Keratinocyte (primary cell): ENCODE measurements at regions not wholly inside any gene's neighbourhood (a gene's known extent, or its start where the extent isn't known, plus 50 kb on each side); places are given as distances from the start of the nearest gene placed in this dataset.

ENCODE experiments used
- DNase-seq: peaks from one replicate; pipeline ENCODE4 v3.0.0-alpha.2; 2011; ENCODE audit warnings: low read depth, missing footprints, low spot score
- FAIRE-seq: peaks from 2 replicates; lab custom pipeline; 2011; peaks lifted over from hg19 to GRCh38; lab: Jason Lieb, UNC
- H2AFZ ChIP-seq: 2 replicates; pipeline ENCODE4 v1.6.0; 2012; ENCODE audit warnings: low read length, control low read depth, inconsistent platforms; ENCODE audit not compliant: control insufficient read depth
- H3K27ac ChIP-seq: 2 replicates; pipeline ENCODE4 v1.5.1; 2011; ENCODE audit warnings: low read length; ENCODE audit not compliant: control insufficient read depth, insufficient read depth
- H3K27me3 ChIP-seq: 3 replicates; pipeline ENCODE4 v1.6.0; 2011; ENCODE audit warnings: low read length; ENCODE audit not compliant: control insufficient read depth, insufficient read depth; ENCODE audit errors: extremely low read depth
- H3K36me3 ChIP-seq, 2 experiments: 2 replicates in 1 of 2; 3 replicates in 1 of 2; pipeline ENCODE4 v1.5.1; 2011; ENCODE audit warnings: low read length in 2 of 2, mild to moderate bottlenecking in 1 of 2; ENCODE audit not compliant: control insufficient read depth in 2 of 2, insufficient read depth in 2 of 2; ENCODE audit errors: extremely low read depth in 1 of 2
- H3K4me1 ChIP-seq: 3 replicates; pipeline ENCODE4 v1.5.1; 2011; ENCODE audit warnings: low read length; ENCODE audit not compliant: control insufficient read depth, insufficient read depth; ENCODE audit errors: extremely low read depth
- H3K4me2 ChIP-seq: 3 replicates; pipeline ENCODE4 v1.6.0; 2011; ENCODE audit warnings: low read depth, low read length; ENCODE audit not compliant: control insufficient read depth, insufficient read depth; ENCODE audit errors: extremely low read depth
- H3K4me3 ChIP-seq, 3 experiments: fragments of 200-600 bp in 1 of 3; sonication (generic) in 1 of 3; 2 replicates in 2 of 3; 3 replicates in 1 of 3; pipeline ENCODE4 v1.5.1; 2011 to 2016; ENCODE audit warnings: low read length in 3 of 3, mild to moderate bottlenecking in 3 of 3, control low read depth in 2 of 3, inconsistent platforms in 1 of 3, low read depth in 1 of 3, mixed read lengths in 1 of 3, mixed run types in 1 of 3, moderate library complexity in 1 of 3; ENCODE audit not compliant: control insufficient read depth in 2 of 3, insufficient read depth in 2 of 3; ENCODE audit errors: extremely low read depth in 1 of 3
- H3K79me2 ChIP-seq: 2 replicates; pipeline ENCODE4 v1.6.0; 2012; ENCODE audit warnings: low read length; ENCODE audit not compliant: control insufficient read depth, insufficient read depth
- H3K9ac ChIP-seq: 3 replicates; pipeline ENCODE4 v1.6.0; 2011; ENCODE audit warnings: low read length; ENCODE audit not compliant: control insufficient read depth, insufficient read depth; ENCODE audit errors: extremely low read depth
- H3K9me1 ChIP-seq: 3 replicates; pipeline ENCODE4 v1.6.0; 2011; ENCODE audit warnings: low read length; ENCODE audit not compliant: control insufficient read depth, insufficient read depth; ENCODE audit errors: extremely low read depth
- H3K9me3 ChIP-seq: 2 replicates; pipeline ENCODE4 v1.5.1; 2012; ENCODE audit warnings: low read depth, low read length; ENCODE audit not compliant: control insufficient read depth
- H4K20me1 ChIP-seq: 3 replicates; pipeline ENCODE4 v1.6.0; 2011; ENCODE audit warnings: low read length; ENCODE audit not compliant: control insufficient read depth, insufficient read depth; ENCODE audit errors: extremely low read depth
- CTCF ChIP-seq, 3 experiments: IDR thresholded peaks in 1 of 3; conservative IDR thresholded peaks in 1 of 3; optimal IDR thresholded peaks in 1 of 3; 2 replicates in 2 of 3; 3 replicates in 1 of 3; pipeline versions ENCODE3 to v1.5.1; 2011; ENCODE audit warnings: low read length in 3 of 3, mild to moderate bottlenecking in 3 of 3, moderate library complexity in 2 of 3, control low read depth in 1 of 3, inconsistent platforms in 1 of 3; ENCODE audit not compliant: insufficient read depth in 2 of 3; ENCODE audit errors: extremely low read depth in 1 of 3
- EZH2 ChIP-seq: IDR thresholded peaks from one replicate; pipeline ENCODE4 v1.6.1; 2012; ENCODE audit warnings: inconsistent platforms, mild to moderate bottlenecking, low read length, moderate library complexity
- dilution Hi-C: fragments of 300-500 bp; cut with MboI; formaldehyde crosslinking; loops from one replicate; pipeline ENCODE4 v1.7.0; 2020; ENCODE audit warnings: low sequenced_read_pairs; ENCODE audit not compliant: extremely low pct_ligation_motif_present

- Histone ChIP-seq H3K4me1 (peaks cover 11% of the 10 kb centered on the region), H3K9me1 (no peaks in the 10 kb centered on the region), H3K9ac (no peak overlapping the region), H3K9me3 (no peaks in the 10 kb centered on the region), H3K4me2 (no peak overlapping the region), H3K27ac (no peak overlapping the region), H3K4me3 (no peak overlapping the region), H4K20me1 (no peaks in the 10 kb centered on the region), H2AFZ (peak overlapping the region; percentile 30), H3K27me3 (no peaks in the 10 kb centered on the region), H3K36me3 (no peaks in the 10 kb centered on the region), H3K79me2 (no peaks in the 10 kb centered on the region)
- TF ChIP-seq EZH2 (no peak), CTCF (optimal IDR thresholded peaks at IDR 0.05 in 1 of 3, IDR thresholded peaks at IDR 0.05 in 1 of 3, conservative IDR thresholded peaks at IDR 0.05 in 1 of 3; ENCODE audit: extremely low read depth in 1 of 3, insufficient read depth in 2 of 3, low read length in 3 of 3) (no peak)
- dilution Hi-C loops = no loop called here
- FAIRE-seq (no peak), DNase-seq (no peak)
Measured at GRCh38 chr9:78605041-78606000, 308.4 kb downstream of the PSAT1 start.

GRCh38 chr9:78606001-78606379, 309.1 kb downstream of the PSAT1 start:
- Histone ChIP-seq H3K9me1 (no peaks in the 10 kb centered on the region), H3K79me2 (no peaks in the 10 kb centered on the region), H3K4me1 (peaks cover 11% of the 10 kb centered on the region), H4K20me1 (no peaks in the 10 kb centered on the region), H3K4me2 (no peak overlapping the region), H3K27ac (no peak overlapping the region), H3K27me3 (no peaks in the 10 kb centered on the region), H3K4me3 (no peak overlapping the region), H3K9ac (no peak overlapping the region), H2AFZ (no peak overlapping the region), H3K36me3 (no peaks in the 10 kb centered on the region), H3K9me3 (no peaks in the 10 kb centered on the region)
- DNase-seq (no peak), FAIRE-seq (no peak)
- TF ChIP-seq EZH2 (no peak), CTCF (optimal IDR thresholded peaks at IDR 0.05 in 1 of 3, IDR thresholded peaks at IDR 0.05 in 1 of 3, conservative IDR thresholded peaks at IDR 0.05 in 1 of 3; ENCODE audit: extremely low read depth in 1 of 3, insufficient read depth in 2 of 3, low read length in 3 of 3) (no peak)
- dilution Hi-C loops = no loop called here
